Stimulated activated naive CD4-positive, alpha-beta T cell treated with Interleukin-2 at 50 U/mL for 16 hours (primary cell): ENCODE measurements at regions not wholly inside any gene's neighbourhood (a gene's known extent, or its start where the extent isn't known, plus 50 kb on each side); places are given as distances from the start of the nearest gene placed in this dataset.
A peak's percentile ranks its signal among the peaks of the same experiment; 100 is the strongest.
"Not testable (repeated sequence)": the region's sequence is repeated elsewhere in the genome, so short reads cannot be mapped to it uniquely, and the experiment has no call there.

Source experiments
- DNase-seq: peaks from one replicate; lab custom pipeline; 2025; lab: John Stamatoyannopoulos, UW

- no peak for DNase-seq
These were observed 121.7 kb downstream of the NREP start for GRCh38 chr5:111635151-111635902.

- no peak for DNase-seq
These were observed 119.0 kb upstream of the STARD4 start for GRCh38 chr5:111631328-111631727.

- no peak for DNase-seq
These were observed 116.6 kb upstream of the STARD4 start for GRCh38 chr5:111628901-111629300.

GRCh38 chr5:111627862-111628261, 115.5 kb upstream of the STARD4 start:
- DNase-seq: peak; percentile 2

- DNase-seq: no peak
These were observed 114.3 kb upstream of the STARD4 start for GRCh38 chr5:111626473-111627148.

GRCh38 chr5:111618623-111619271, 106.4 kb upstream of the STARD4 start:
- no peak for DNase-seq

GRCh38 chr5:111615054-111615453, 102.7 kb upstream of the STARD4 start:
- DNase-seq: no peak

- DNase-seq: not testable (repeated sequence)
These were observed 99.8 kb upstream of the STARD4 start for GRCh38 chr5:111612013-111612630.

GRCh38 chr5:111606194-111606593, 93.9 kb upstream of the STARD4 start:
- DNase-seq: no peak

GRCh38 chr5:111603446-111603827, 91.1 kb upstream of the STARD4 start:
- no peak for DNase-seq

GRCh38 chr5:111602817-111603445, 90.6 kb upstream of the STARD4 start:
- no peak for DNase-seq

GRCh38 chr5:111598996-111599395, 86.7 kb upstream of the STARD4 start:
- DNase-seq: no peak

- DNase-seq: no peak
These were observed 85.2 kb upstream of the STARD4 start for GRCh38 chr5:111597491-111597890.

- DNase-seq: no peak
These were observed 84.4 kb upstream of the STARD4 start for GRCh38 chr5:111596705-111597104.

GRCh38 chr5:111595425-111595824, 83.1 kb upstream of the STARD4 start:
- DNase-seq: no peak

- no peak for DNase-seq
These were observed 77.0 kb upstream of the STARD4 start for GRCh38 chr5:111589316-111589715.

GRCh38 chr5:111587728-111588127, 75.4 kb upstream of the STARD4 start:
- no peak for DNase-seq

GRCh38 chr5:111585946-111586345, 73.6 kb upstream of the STARD4 start:
- no peak for DNase-seq

- no peak for DNase-seq
These were observed 73.0 kb upstream of the STARD4 start for GRCh38 chr5:111585291-111585690.

GRCh38 chr5:111584651-111585050, 72.3 kb upstream of the STARD4 start:
- DNase-seq: no peak

GRCh38 chr5:111583758-111584203, 71.4 kb upstream of the STARD4 start:
- DNase-seq: no peak

- DNase-seq: no peak
These were observed 70.8 kb upstream of the STARD4 start for GRCh38 chr5:111582993-111583601.
